ENCODE measurements at regions not wholly inside any gene's neighbourhood (a gene's known extent, or its start where the extent isn't known, plus 50 kb on each side); places are given as distances from the start of the nearest gene placed in this dataset.

GRCh38 chr3:118540826-118541225 is 493.8 kb downstream of the IGSF11 start:
- H3K4me3 ChIP-seq (ENCODE audit: low read depth, low read length) = no peak overlapping the region
- no peak overlapping the region for H2AFZ ChIP-seq
- H3K4me2 ChIP-seq (ENCODE audit: low read length) = no peak overlapping the region
- no peaks in the 10 kb centered on the region for H3K27me3 ChIP-seq (ENCODE audit: control insufficient read depth, insufficient read depth, low read length)
- no peaks in the 10 kb centered on the region for H3K79me2 ChIP-seq
- no peaks in the 10 kb centered on the region for H3K4me1 ChIP-seq
- H3K36me3 ChIP-seq (ENCODE audit: control insufficient read depth, insufficient read depth, low read length) = no peaks in the 10 kb centered on the region
- TF ChIP-seq, protein P1, sequence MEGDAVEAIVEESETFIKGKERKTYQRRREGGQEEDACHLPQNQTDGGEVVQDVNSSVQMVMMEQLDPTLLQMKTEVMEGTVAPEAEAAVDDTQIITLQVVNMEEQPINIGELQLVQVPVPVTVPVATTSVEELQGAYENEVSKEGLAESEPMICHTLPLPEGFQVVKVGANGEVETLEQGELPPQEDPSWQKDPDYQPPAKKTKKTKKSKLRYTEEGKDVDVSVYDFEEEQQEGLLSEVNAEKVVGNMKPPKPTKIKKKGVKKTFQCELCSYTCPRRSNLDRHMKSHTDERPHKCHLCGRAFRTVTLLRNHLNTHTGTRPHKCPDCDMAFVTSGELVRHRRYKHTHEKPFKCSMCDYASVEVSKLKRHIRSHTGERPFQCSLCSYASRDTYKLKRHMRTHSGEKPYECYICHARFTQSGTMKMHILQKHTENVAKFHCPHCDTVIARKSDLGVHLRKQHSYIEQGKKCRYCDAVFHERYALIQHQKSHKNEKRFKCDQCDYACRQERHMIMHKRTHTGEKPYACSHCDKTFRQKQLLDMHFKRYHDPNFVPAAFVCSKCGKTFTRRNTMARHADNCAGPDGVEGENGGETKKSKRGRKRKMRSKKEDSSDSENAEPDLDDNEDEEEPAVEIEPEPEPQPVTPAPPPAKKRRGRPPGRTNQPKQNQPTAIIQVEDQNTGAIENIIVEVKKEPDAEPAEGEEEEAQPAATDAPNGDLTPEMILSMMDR (IDR thresholded peaks at IDR 0.05) = no peak
- H3K9me3 ChIP-seq (ENCODE audit: control insufficient read depth, low read length) = no peaks in the 10 kb centered on the region
- H3K9ac ChIP-seq = no peak overlapping the region
- H3K27ac ChIP-seq = no peak overlapping the region

- TF ChIP-seq, protein P1 (IDR thresholded peaks at IDR 0.05) = no peak
- H3K4me3 ChIP-seq (ENCODE audit: low read depth, low read length) = no peak overlapping the region
- no peak overlapping the region for H3K27ac ChIP-seq
- no peak overlapping the region for H3K9ac ChIP-seq
- H3K4me1 ChIP-seq = no peaks in the 10 kb centered on the region
- no peak overlapping the region for H3K4me2 ChIP-seq (ENCODE audit: low read length)
- H2AFZ ChIP-seq = no peak overlapping the region
- H3K36me3 ChIP-seq (ENCODE audit: control insufficient read depth, insufficient read depth, low read length) = no peaks in the 10 kb centered on the region
- H3K9me3 ChIP-seq (ENCODE audit: control insufficient read depth, low read length) = no peaks in the 10 kb centered on the region
- H3K79me2 ChIP-seq = no peaks in the 10 kb centered on the region
- no peaks in the 10 kb centered on the region for H3K27me3 ChIP-seq (ENCODE audit: control insufficient read depth, insufficient read depth, low read length)
These were observed 492.9 kb downstream of the IGSF11 start for GRCh38 chr3:118541796-118542195.

GRCh38 chr3:118543832-118544231 is 490.8 kb downstream of the IGSF11 start:
- Histone ChIP-seq H3K36me3 (ENCODE audit: control insufficient read depth, insufficient read depth, low read length) (no peaks in the 10 kb centered on the region), H3K9ac (no peak overlapping the region), H3K79me2 (no peaks in the 10 kb centered on the region), H2AFZ (no peak overlapping the region), H3K27ac (no peak overlapping the region), H3K27me3 (ENCODE audit: control insufficient read depth, insufficient read depth, low read length) (no peaks in the 10 kb centered on the region), H3K4me3 (ENCODE audit: low read depth, low read length) (no peak overlapping the region), H3K4me2 (ENCODE audit: low read length) (no peak overlapping the region), H3K9me3 (ENCODE audit: control insufficient read depth, low read length) (no peaks in the 10 kb centered on the region), H3K4me1 (no peaks in the 10 kb centered on the region)
- TF ChIP-seq, protein P1 (IDR thresholded peaks at IDR 0.05) = no peak

DNA sequence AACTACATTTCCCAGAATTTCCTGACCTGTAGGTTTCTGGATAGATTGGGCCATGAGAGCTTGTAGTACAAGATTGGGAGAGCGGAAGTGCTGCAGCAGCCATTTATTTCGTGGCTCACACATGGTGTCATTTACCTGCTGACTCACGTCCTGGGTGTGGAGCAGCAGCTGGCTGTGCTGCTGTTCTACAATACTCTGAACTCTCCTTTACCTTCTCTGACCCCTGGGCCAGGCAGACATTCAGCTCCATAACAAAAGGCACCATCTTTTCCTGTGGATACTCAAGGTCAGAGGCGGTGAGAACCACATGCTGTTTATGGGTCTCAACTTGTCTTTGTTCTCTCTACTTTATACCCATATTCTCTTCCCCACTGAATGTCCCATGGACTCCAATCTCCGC is 490.2 kb downstream of the IGSF11 start:
- no peak overlapping the region for H3K4me2 ChIP-seq (ENCODE audit: low read length)
- no peak overlapping the region for H3K9ac ChIP-seq
- H2AFZ ChIP-seq = no peak overlapping the region
- TF ChIP-seq, protein P1 (IDR thresholded peaks at IDR 0.05) = no peak
- H3K4me1 ChIP-seq = no peaks in the 10 kb centered on the region
- no peaks in the 10 kb centered on the region for H3K79me2 ChIP-seq
- H3K36me3 ChIP-seq (ENCODE audit: control insufficient read depth, insufficient read depth, low read length) = no peaks in the 10 kb centered on the region
- H3K4me3 ChIP-seq (ENCODE audit: low read depth, low read length) = no peak overlapping the region
- H3K27ac ChIP-seq = no peak overlapping the region
- H3K27me3 ChIP-seq (ENCODE audit: control insufficient read depth, insufficient read depth, low read length) = no peaks in the 10 kb centered on the region
- H3K9me3 ChIP-seq (ENCODE audit: control insufficient read depth, low read length) = no peaks in the 10 kb centered on the region

- H3K9me3 ChIP-seq (ENCODE audit: control insufficient read depth, low read length) = no peaks in the 10 kb centered on the region
- H2AFZ ChIP-seq = no peak overlapping the region
- H3K27ac ChIP-seq = no peak overlapping the region
- no peaks in the 10 kb centered on the region for H3K36me3 ChIP-seq (ENCODE audit: control insufficient read depth, insufficient read depth, low read length)
- H3K9ac ChIP-seq = no peak overlapping the region
- no peaks in the 10 kb centered on the region for H3K4me1 ChIP-seq
- no peak overlapping the region for H3K4me3 ChIP-seq (ENCODE audit: low read depth, low read length)
- no peak overlapping the region for H3K4me2 ChIP-seq (ENCODE audit: low read length)
- TF ChIP-seq, protein P1 (IDR thresholded peaks at IDR 0.05) = no peak
- H3K27me3 ChIP-seq (ENCODE audit: control insufficient read depth, insufficient read depth, low read length) = no peaks in the 10 kb centered on the region
- H3K79me2 ChIP-seq = no peaks in the 10 kb centered on the region
These were observed 486.2 kb downstream of the IGSF11 start for GRCh38 chr3:118548434-118548833.

Measured in parathyroid adenoma (tissue), 2 donors.